ENCODE measurements at regions not wholly inside any gene's neighbourhood (a gene's known extent, or its start where the extent isn't known, plus 50 kb on each side); places are given as distances from the start of the nearest gene placed in this dataset.

GRCh38 chr4:22301253-22301652, 214.6 kb downstream of the ADGRA3 start:
- Mint-ChIP-seq H3K4me3 (ENCODE audit: unreplicated experiment) (no peak overlapping the region), H3K27me3 (ENCODE audit: insufficient read depth, unreplicated experiment) (no peaks in the 10 kb centered on the region), H3K9me3 (ENCODE audit: unreplicated experiment) (peaks cover 10% of the 10 kb centered on the region), H3K4me1 (ENCODE audit: insufficient read depth, unreplicated experiment) (no peaks in the 10 kb centered on the region), H3K27ac (ENCODE audit: low read depth, unreplicated experiment) (no peak overlapping the region), H3K36me3 (ENCODE audit: insufficient read depth, unreplicated experiment) (no peaks in the 10 kb centered on the region)
- DNase-seq (ENCODE audit: unreplicated experiment), result no peak
- CTCF ChIA-PET, result no interaction called here
- intact Hi-C loops (cut with micrococcal nuclease), result no loop called here
- no peak for TF ChIP-seq CTCF (IDR thresholded peaks at IDR 0.05; ENCODE audit: unreplicated experiment)
- POLR2A ChIA-PET, result no interaction called here
- no TSS peak for BruUV-seq (replicated peaks)

GRCh38 chr4:22299678-22300077, 216.2 kb downstream of the ADGRA3 start:
- ChIA-PET POLR2A (no interaction called here), CTCF (no interaction called here)

GRCh38 chr4:22287631-22288030, 228.2 kb downstream of the ADGRA3 start:
- H3K4me3 Mint-ChIP-seq (ENCODE audit: unreplicated experiment), result no peak overlapping the region
- H3K27ac Mint-ChIP-seq (ENCODE audit: low read depth, unreplicated experiment), result no peak overlapping the region
- ChIA-PET CTCF (interaction anchor here (0.6 kb wide), 1 partner anchor 76 kb away, joined by 3 read pairs; no protein-coding TSS in a partner anchor), POLR2A (no interaction called here)
- intact Hi-C loops (cut with micrococcal nuclease), result no loop called here
- no peaks in the 10 kb centered on the region for H3K4me1 Mint-ChIP-seq (ENCODE audit: insufficient read depth, unreplicated experiment)
- no peaks in the 10 kb centered on the region for H3K27me3 Mint-ChIP-seq (ENCODE audit: insufficient read depth, unreplicated experiment)
- no TSS peak for BruUV-seq (replicated peaks)
- no peak for DNase-seq (ENCODE audit: unreplicated experiment)
- no peak for TF ChIP-seq CTCF (IDR thresholded peaks at IDR 0.05; ENCODE audit: unreplicated experiment)
- H3K36me3 Mint-ChIP-seq (ENCODE audit: insufficient read depth, unreplicated experiment), result no peaks in the 10 kb centered on the region
- H3K9me3 Mint-ChIP-seq (ENCODE audit: unreplicated experiment), result no peaks in the 10 kb centered on the region

More at GRCh38 chr4:22299678-22300077, 216.2 kb downstream of the ADGRA3 start:
- Mint-ChIP-seq H3K4me1 (ENCODE audit: insufficient read depth, unreplicated experiment) (no peaks in the 10 kb centered on the region), H3K4me3 (ENCODE audit: unreplicated experiment) (no peak overlapping the region), H3K27ac (ENCODE audit: low read depth, unreplicated experiment) (no peak overlapping the region), H3K36me3 (ENCODE audit: insufficient read depth, unreplicated experiment) (no peaks in the 10 kb centered on the region), H3K27me3 (ENCODE audit: insufficient read depth, unreplicated experiment) (no peaks in the 10 kb centered on the region), H3K9me3 (ENCODE audit: unreplicated experiment) (no peaks in the 10 kb centered on the region)
- intact Hi-C loops (cut with micrococcal nuclease), result no loop called here
- TF ChIP-seq CTCF (IDR thresholded peaks at IDR 0.05; ENCODE audit: unreplicated experiment), result no peak
- BruUV-seq (replicated peaks), result no TSS peak
- DNase-seq (ENCODE audit: unreplicated experiment), result no peak

- ChIA-PET POLR2A (no interaction called here), CTCF (no interaction called here)
- DNase-seq (ENCODE audit: unreplicated experiment), result peak; percentile 55
- H3K9me3 Mint-ChIP-seq (ENCODE audit: unreplicated experiment), result no peaks in the 10 kb centered on the region
- H3K4me3 Mint-ChIP-seq (ENCODE audit: unreplicated experiment), result no peak overlapping the region
- no peaks in the 10 kb centered on the region for H3K4me1 Mint-ChIP-seq (ENCODE audit: insufficient read depth, unreplicated experiment)
- no peaks in the 10 kb centered on the region for H3K27me3 Mint-ChIP-seq (ENCODE audit: insufficient read depth, unreplicated experiment)
- no peak overlapping the region for H3K27ac Mint-ChIP-seq (ENCODE audit: low read depth, unreplicated experiment)
- H3K36me3 Mint-ChIP-seq (ENCODE audit: insufficient read depth, unreplicated experiment), result no peaks in the 10 kb centered on the region
- BruUV-seq (replicated peaks), result no TSS peak
- TF ChIP-seq CTCF (IDR thresholded peaks at IDR 0.05; ENCODE audit: unreplicated experiment), result no peak
- intact Hi-C loops (cut with micrococcal nuclease), result no loop called here
Observed at GRCh38 chr4:22268350-22269025, 247.4 kb downstream of the ADGRA3 start.

Data from MCF 10A (cell line).